HG03558 (cell line): ENCODE measurements at regions not wholly inside any gene's neighbourhood (a gene's known extent, or its start where the extent isn't known, plus 50 kb on each side); places are given as distances from the start of the nearest gene placed in this dataset.

Experiments used
- ATAC-seq: cut with Tn5 transposase; IDR thresholded peaks from one replicate; pipeline ENCODE4 v1.9.1; 2021; ENCODE audit warnings: moderate number of reproducible peaks; ENCODE audit not compliant: unreplicated experiment; ENCODE audit errors: extremely low read depth

DNA sequence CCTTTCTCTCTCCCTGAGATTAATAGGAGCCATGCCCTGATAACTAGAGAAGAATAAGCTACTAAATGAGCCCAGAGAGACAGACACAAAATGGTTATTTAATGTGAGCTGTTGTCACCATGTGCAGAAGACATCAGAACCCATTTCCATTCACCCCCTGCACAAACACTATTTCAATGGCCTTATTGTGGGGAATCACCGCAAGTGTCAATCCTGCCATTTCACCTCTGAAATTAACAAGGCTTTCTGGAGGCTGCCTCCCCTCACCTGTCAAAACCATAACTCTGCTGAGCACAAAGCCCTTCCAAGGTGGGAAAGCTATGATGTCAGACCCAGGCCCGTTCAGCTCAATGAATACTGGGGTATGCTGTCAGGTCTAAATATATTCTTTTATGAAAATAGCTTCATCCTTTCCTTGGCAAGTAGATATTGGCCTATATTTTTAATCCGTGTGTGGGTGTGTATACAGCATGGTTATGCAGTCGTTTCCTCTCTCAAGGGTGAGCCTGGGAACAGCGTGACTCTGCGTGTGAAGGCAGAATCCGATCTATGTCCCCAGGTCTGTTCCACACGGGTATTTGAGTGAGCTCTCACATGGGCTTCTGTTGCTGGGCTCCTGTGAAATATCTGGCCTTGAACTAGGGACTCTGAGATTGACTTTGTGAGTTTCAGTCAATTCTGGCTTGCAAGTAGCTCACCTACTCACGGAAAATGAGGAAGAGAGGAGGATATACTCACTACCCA is 266.3 kb downstream of the FBXW7 start:
- no peak for ATAC-seq

DNA sequence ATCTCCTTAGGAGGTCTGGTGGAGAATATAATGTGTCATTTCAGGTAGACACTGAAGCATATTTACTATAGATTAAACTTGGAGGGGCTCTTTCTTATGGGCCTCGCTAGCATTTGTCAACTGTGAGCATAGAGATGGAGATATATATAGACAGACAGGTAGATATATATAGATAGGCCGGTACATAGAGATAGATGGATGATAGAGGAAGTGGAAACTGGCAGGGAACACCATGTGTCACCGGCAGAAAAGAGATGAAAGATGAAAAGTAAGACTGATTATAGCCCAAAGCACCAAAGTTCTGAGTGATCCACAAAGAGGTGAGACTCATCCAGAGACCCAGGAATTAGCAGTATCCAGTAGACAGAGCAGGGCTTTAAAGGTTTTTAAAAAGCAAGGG is 268.1 kb downstream of the FBXW7 start:
- ATAC-seq, result no peak

DNA sequence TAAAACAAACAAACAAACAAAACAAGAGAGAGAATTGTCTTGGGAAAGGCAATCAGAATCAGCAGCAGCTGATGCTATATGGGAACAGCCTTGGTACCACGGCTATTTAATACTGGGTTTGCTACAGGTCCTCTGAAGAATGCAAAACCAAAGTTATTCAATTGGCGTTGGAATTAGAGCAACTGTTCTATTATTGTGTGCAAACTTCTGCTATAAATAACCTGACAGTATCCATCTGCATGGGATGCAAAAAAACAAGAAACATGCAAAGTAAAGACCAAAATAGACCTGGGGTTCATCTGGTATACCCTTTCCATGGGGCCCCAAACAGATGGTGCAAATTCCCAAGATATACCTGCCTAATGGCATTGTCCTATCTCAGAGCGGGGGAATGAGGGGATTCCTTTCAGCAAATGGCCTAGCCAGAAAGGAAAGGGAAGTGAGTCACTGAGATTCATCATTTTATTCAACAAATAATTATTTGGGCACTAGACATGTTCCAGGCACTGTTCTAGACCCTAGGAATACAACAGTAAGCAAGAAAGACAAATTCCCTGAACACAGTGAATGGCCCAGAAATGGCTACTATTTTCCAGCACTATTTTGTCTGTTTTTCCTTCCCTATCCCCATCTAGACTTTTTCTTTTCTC is 268.9 kb downstream of the FBXW7 start:
- ATAC-seq, result no peak

DNA sequence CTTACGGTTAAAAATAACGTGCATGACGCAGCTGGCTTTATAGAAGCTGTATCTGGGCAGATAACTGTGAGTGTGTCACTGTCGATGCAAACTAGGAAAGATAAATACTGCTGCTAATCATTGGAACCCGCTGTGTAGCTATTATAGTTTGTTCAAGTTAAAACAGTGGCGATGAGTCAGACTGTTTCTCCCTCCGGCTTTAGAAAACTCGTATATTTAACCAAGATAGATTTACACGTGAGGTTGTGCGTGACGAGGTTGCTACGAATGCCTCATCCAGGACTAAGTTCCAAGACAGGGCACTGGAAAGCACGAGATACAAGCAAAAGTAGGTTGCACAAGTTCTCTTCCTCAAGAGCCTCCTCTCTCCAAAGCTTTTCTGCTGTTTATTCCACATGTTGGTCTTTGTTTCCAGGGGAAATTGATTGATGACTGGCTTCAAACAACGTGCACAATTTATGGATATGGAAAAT is 270.7 kb downstream of the FBXW7 start:
- no peak for ATAC-seq

DNA sequence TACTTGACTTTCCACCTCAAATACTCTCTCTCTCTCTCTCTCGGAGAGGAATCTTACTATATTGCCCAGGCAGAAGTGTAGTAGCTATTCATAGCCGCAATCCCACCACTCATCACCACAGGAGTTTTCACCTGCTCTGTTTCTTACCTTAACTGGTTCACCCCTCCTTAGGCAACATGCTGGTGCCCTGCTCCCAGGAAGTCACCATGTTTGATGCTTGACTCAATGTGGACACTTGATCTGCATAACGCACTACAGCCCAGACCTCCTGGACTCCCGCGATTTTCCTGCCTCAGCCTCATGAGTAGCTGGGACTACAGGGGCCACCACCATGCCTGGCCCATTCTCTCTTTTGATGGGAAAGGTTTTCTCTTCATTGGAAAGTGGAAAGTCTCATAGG is 271.8 kb downstream of the FBXW7 start:
- no peak for ATAC-seq

DNA sequence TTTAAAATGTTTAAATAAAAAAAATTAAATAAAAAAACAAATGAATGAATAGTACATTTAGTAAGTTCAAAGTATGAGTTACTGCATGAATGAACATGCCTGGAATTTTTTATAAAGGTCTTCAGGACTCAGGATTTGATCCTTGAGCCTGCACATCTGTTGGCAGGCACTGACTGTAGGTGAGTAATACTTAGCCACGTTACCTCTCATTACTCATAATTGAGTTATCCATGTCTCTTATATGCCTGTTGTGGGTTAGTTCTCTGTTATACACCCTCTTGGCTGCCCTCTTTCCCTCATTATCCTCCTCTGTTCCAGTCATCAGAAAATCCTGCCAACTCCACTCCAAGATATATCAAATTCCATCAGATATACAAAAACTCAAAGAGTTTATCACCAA is 276.0 kb downstream of the FBXW7 start:
- ATAC-seq, result no peak

DNA sequence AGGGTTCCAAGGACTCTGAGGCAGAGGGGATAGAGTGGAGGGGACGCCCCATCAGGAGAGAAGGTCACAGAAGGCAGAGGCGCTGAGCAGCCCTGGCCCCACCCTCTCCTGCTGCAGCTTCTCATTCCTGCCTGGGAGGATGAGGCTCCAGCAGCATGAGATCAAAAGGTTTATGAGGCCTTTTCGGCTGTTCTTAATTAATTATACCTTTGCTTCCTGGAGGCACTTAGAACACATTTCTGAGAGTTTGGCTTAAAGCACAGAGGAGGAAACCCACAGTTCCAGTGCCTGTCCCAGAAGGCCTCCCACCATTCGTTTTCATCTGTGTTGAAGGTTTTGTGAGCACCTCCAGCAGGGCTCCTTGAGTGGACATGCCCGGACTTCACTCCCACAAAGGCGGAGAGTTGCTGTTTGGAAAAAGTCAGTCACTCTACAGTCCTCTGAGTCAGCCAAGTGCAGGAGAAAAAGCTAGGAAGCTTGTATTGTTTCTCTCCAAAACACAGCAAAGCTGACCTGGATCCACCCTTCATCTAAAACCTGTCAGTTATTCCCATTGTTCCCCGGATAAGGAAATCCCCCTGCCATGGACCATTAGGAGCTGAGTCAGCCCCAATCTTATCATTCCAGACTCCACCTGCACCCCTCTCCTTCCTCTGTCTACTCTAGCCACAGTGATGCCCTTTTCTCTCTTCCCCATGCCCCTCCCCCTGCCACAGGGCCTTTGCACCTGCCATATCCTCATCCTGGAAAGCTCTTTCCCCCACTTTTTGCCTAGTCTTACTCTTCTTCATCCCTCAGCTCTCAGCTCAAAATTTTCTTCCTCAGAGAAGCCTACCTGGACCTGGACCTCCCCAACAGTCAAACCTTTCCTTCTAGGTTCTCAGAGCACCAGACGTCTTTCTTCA is 276.8 kb downstream of the FBXW7 start:
- no peak for ATAC-seq

DNA sequence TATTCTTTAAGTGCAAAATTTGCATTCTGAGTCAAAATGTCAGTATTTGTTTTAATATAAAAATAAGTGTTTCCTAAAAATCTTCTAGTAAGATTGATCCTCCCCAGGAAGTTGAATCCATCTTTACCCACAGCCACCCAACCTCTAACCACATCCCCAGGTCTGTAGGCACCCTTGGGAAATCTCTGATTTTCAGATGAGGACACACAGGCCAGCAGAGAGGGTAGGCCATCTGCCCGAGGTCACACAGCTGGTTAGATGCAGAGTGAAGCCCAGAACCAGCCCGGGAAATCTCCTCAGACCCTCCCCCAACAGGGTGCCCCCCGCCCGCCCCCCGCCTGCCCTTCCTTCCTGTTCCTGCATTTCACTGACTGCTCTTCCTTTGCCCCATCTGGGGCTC is 277.5 kb downstream of the FBXW7 start:
- no peak for ATAC-seq

DNA sequence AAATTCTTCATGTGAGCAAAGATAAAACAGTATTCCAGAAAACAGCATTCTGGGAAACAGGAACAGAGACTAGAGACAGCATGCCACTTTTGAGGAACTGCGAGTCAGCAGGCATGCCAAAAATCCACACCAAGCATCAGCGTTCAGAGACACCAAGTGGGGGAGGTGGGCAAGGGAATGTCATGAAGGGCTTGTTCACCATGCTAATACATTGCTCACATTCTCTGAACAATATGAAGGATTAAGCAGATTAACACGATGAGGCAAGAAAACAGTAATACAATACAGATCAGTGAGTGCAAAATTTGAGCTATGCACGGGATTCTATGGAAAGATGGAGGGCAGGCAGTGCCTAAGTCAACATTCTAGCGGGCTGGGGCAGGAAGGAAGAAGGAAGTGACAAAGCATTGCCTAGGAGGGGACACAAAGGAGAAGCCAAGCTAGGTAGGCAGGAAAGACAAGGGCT is 278.3 kb downstream of the FBXW7 start:
- no peak for ATAC-seq

DNA sequence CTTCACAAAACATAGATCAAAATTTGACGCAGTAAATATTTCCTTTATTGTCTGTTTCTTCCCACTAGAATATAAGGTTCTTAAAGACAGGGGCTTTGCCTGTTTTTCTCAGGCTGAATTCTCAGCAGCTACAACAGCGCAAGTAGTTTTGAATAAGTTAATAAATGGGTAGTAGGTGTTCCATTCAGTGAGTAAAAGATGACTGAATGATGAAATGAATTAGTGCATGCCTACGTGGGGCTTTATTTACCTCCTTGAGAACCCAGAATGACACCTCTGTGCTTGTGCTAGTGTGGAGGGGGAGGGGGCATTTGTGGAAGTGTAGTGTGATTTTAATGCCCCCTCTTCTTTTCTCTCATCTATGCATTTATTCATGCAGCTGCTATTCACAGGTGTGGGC is 278.9 kb downstream of the FBXW7 start:
- ATAC-seq, result no peak

DNA sequence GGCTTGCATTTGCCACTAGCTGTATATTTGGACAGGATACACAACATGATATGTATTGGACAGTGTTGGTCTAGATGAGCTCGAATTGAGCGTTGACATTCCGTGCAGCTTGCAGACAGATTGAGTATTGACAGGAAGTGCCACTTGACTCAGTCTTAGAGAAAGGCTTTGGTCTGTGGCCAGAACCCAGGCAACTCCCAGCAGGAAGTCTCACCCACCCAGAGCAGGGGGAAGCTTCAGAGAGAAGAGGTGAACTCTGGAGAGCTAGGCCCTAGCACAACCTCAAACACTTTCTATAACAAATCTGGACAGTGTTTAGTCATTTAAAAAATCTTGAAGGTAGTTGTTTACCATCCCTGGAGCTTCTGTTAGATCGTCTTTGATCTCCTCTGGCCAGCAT is 280.5 kb downstream of the FBXW7 start:
- peak; percentile 83 for ATAC-seq

DNA sequence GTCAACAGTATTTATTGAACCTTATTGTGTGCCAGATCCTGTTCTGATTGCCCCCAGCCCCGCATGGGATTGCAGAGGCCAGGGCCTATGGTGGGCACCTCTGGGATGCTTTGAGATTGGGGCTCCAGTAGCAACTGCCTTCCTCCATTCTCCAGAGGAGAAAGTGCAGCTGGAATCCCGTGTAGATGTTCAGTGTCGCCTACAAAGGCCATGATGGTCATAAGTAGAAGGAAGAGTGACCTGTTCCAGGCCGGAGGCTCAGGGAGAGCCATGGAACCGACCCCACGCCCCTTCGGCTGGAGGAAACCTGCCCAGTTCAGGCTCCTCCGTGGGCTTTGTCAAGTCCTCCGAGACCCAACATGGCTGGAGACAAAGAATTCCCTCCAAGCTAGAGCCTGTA is 287.5 kb downstream of the FBXW7 start:
- ATAC-seq, result no peak

DNA sequence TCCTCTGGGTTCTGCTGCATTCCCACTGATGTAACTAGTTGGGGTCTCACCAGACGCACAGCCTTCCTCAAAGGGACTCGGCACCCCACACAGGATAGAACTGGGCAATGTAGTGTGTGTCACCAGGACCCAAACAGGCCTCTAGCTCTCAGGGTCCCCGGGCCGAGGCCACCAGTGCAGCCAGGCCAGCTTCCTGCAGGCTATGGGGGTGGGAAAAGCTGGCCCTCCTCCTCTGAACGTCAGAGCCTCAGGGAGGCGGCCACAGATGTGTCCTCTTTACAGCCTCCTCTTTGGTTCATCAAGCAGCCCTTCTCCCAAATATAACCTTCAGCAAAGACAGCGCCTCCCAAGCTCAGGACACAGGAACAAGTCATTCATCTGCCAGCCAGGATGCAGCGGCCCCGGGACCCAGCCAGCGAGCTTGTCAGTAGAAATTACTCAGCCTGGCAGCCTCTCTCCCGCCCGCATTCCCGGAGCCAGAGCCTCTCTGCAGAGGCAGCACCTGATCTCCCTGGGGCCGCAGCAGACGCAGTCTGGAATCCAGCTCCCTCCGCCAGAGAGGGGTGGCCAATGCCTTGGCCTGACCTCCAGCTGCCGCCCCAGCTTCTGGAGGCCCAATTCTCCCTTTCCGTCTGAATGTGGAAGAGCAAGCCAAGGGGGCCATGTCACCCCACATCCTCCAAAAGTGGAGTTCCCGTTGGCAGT is 288.5 kb downstream of the FBXW7 start:
- no peak for ATAC-seq

DNA sequence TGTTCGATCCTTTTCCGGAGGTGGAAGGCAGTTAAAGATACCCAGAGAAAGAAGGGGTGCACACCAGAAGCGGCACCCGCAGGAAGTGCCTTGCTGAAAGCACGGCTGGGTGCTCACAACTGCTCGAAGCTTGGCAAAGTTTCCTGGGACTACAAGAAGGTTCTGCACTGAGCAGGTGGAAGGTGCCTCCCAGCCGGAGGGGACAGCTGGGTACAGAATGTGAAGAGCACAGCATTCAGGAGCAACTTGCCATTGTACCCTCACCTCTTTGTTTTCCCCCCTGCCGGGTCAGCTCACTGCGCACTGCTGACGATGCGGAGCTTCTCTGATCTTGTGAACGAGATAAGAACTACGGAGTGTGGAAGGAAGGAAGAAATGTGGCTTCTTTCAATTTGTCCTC is 289.2 kb downstream of the FBXW7 start:
- ATAC-seq, result no peak

DNA sequence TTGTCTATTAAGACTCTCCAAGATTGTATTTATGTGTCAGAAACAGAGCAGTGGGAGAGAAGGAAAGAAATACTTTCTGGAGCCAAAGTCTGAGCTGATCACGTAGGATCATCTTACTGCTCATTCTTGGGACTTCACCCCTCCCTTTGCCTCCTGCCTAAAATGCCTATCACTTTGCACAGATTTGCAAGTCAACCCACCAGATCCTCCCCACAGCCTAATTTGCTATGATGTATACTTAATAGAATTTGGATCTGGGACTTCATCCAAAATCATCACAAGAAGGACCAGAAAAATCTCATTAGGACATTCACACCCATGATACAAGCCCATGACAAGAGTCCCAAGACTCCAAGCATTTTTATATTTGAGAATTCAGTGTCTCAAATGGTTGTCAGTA is 290.2 kb downstream of the FBXW7 start:
- no peak for ATAC-seq

DNA sequence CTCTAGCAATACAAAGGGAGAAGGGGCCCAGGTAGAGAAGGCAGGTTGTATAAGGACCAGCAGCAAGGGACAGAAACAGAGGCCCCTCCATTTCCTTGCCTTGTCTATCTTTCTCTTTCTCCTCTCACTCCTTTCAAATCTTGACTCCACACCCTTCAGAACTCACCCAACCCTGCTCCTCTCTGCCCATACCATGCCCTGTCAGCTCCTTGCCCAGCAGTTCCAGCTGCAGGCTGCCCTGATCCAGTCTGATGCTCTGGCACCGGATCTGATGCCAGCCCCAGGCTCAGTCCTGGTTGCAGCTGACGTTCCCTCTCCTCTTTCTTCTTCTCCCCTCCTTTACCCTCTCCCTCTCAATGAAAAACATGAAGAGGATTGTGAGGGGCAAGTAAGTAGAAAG is 291.2 kb downstream of the FBXW7 start:
- no peak for ATAC-seq

DNA sequence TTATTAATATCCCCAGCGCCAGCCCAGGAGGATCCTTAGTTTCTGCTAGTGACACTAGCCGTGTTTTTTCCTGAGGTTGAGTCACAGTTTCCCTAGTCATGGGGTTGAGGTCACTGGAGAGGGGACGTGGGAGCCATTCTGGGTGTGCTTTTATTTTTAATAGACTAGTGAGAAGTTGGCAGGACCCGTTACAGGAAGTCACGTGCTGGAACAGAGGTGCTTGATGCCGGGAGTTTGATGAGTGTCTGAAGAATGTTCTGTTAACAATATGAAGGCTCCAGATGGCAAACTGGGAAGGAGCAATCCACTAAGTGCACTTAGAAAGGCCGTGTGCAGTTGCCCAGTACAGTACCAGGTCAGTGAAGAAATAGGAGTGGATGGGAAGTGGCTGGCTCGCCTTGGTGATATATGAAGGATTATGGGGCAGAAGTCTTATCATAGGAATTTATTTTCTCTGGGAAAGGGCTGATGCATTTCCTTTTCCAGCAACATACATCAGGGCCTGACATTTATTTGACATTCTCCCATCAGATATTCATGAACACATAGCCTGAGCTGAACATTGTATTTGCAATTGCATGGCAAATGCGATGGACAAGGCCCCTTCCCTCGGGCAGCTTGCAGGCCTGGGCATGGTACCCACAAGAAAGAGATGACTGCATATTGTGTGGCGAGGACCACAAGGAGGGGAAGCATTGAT is 291.8 kb downstream of the FBXW7 start:
- ATAC-seq, result no peak

DNA sequence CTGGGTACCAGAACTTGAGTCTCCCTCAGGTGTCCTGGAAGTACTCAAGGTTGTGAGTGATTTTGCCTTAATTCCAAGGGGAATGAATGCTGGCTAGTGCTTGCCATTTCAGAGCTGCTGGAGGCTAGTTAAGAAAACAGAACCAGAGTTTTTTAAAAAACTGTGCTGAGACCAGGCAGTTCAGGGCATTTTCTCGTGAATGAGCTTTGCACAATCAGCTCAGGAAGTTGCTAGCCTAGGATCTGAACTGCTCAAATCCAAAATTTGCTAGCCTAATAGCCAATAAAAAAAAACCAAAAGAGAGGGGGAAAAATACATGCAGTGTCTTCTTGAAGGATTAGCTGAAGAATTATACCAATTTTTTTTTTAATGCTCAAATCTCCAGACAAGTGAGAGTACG is 292.7 kb downstream of the FBXW7 start:
- no peak for ATAC-seq

DNA sequence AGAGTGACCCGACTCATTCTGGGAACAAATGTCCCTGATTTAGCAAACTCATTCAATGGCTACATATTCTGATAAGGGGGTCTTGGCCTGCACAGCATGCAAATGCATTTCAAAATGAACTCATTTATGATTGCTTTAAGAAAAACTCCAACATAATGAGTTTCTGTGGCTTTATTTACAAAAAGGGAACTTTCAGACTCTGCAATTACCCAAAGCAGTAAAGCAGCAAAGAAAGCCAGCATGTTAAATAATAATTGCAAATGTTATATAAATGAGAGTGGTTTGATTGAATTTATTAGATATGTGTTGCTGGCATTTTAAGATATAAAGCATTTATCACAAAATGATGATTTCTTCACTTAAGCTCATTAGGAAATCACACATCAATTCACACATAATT is 295.7 kb downstream of the FBXW7 start:
- no peak for ATAC-seq

DNA sequence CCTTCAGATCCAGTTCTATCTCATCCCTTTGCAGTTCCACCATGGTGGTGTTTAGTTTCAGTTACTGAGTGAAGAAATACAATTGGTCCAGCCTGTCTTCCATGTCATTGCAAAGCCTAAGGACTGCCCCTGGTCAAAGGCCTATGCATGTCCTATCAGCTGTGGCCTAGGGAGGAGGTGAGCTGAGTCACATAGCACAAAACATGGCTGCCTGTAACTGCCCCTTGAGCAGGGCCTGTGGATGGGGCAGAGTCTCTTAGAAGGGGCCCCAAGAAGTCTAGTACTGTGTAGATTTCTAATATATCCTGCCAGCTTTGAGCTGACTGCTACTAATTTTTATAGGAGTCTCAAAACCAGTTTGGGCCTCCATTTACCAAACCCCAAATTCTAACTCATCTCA is 296.7 kb downstream of the FBXW7 start:
- ATAC-seq, result no peak
